ENCODE measurements at regions not wholly inside any gene's neighbourhood (a gene's known extent, or its start where the extent isn't known, plus 50 kb on each side); places are given as distances from the start of the nearest gene placed in this dataset.

DNA sequence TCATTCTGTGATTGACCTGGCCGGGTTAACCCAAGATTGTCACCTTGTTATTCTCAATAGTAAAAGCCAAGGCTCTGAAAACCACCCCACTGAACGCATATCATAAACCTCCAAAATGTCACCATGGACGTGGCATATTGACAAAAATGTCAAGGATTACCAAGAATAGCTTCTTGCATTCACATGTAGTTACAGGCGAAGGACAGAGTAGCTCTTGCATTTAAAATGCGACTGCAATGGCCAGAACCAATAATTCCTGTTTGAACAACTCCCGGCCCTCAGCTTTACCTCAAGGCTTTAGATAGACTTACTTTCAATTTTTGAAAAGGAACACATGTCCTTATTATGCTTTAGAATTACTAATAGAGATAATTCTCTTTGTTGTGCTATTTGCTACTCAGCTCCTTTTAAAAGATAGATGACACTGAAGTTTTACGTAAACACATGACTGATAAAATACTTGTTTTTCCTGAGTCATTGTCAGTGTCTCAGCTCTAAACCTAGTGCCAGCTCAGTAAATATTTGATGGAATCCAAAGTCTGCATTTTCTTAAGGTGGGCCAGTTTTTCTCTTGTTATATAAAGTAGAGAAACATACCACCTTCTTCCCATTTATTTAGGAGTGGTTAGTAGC, 66.3 kb downstream of the CLDN34 start:
- TF ChIP-seq, protein P1, sequence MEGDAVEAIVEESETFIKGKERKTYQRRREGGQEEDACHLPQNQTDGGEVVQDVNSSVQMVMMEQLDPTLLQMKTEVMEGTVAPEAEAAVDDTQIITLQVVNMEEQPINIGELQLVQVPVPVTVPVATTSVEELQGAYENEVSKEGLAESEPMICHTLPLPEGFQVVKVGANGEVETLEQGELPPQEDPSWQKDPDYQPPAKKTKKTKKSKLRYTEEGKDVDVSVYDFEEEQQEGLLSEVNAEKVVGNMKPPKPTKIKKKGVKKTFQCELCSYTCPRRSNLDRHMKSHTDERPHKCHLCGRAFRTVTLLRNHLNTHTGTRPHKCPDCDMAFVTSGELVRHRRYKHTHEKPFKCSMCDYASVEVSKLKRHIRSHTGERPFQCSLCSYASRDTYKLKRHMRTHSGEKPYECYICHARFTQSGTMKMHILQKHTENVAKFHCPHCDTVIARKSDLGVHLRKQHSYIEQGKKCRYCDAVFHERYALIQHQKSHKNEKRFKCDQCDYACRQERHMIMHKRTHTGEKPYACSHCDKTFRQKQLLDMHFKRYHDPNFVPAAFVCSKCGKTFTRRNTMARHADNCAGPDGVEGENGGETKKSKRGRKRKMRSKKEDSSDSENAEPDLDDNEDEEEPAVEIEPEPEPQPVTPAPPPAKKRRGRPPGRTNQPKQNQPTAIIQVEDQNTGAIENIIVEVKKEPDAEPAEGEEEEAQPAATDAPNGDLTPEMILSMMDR (IDR thresholded peaks at IDR 0.05): no peak
- TF ChIP-seq POLR2A (IDR thresholded peaks at IDR 0.05): no peak
